GM23338 (cell line): ENCODE measurements at regions not wholly inside any gene's neighbourhood (a gene's known extent, or its start where the extent isn't known, plus 50 kb on each side); places are given as distances from the start of the nearest gene placed in this dataset.

Experiments
- CREB1 ChIP-seq: fragments of 250-450 bp; sonication (Bioruptor Pico); IDR thresholded peaks from 2 replicates; pipeline ENCODE4 v1.5.0; 2020; ENCODE audit warnings: low read depth, mild to moderate bottlenecking, moderate library complexity
- CTCF ChIP-seq, 2 experiments: fragments of 200-600 bp in 1 of 2; sonication (generic) in 1 of 2; conservative IDR thresholded peaks; 2 replicates each; pipeline versions ENCODE4 v1.5.1 to v1.6.1; 2016 to 2017; ENCODE audit warnings: antibody characterized with exemption in 2 of 2, low read depth in 2 of 2, mild to moderate bottlenecking in 2 of 2, moderate library complexity in 1 of 2
- ETS1 ChIP-seq: IDR thresholded peaks from 2 replicates; pipeline ENCODE4 v1.6.1; 2016; ENCODE audit warnings: antibody characterized with exemption
- EZH2 ChIP-seq: fragments of 200-600 bp; sonication (generic); IDR thresholded peaks from one replicate; pipeline ENCODE4 v1.8.0; 2017; ENCODE audit warnings: antibody characterized with exemption, mild to moderate bottlenecking, low read depth; ENCODE audit not compliant: unreplicated experiment
- EZH2phosphoT487 ChIP-seq: fragments of 200-600 bp; sonication (generic); IDR thresholded peaks from one replicate; pipeline ENCODE4 v1.8.1; 2018; ENCODE audit warnings: antibody characterized with exemption; ENCODE audit not compliant: unreplicated experiment
- JUNB ChIP-seq: IDR thresholded peaks from one replicate; pipeline ENCODE4 v1.6.1; 2016; ENCODE audit warnings: antibody characterized with exemption; ENCODE audit not compliant: unreplicated experiment
- NANOG ChIP-seq: IDR thresholded peaks from 2 replicates; pipeline ENCODE4 v1.6.1; 2016; ENCODE audit warnings: antibody characterized with exemption, borderline replicate concordance
- POLR2AphosphoS5 ChIP-seq: IDR thresholded peaks from 2 replicates; pipeline ENCODE4 v1.6.1; 2016; ENCODE audit warnings: antibody characterized with exemption, low read depth
- REST ChIP-seq: IDR thresholded peaks from one replicate; pipeline ENCODE4 v1.6.1; 2018; ENCODE audit warnings: antibody characterized with exemption; ENCODE audit not compliant: unreplicated experiment
- ZNF114 ChIP-seq: fragments of 250-450 bp; sonication (Bioruptor Pico); IDR thresholded peaks from 2 replicates; pipeline ENCODE4 v1.5.0; 2020; ENCODE audit warnings: mild to moderate bottlenecking, moderate library complexity
- ZNF331 ChIP-seq: fragments of 250-450 bp; sonication (Bioruptor Pico); IDR thresholded peaks from 2 replicates; pipeline ENCODE4 v1.5.0; 2020; ENCODE audit warnings: low read depth, mild to moderate bottlenecking, moderate library complexity
- ZNF462 ChIP-seq: fragments of 250-450 bp; sonication (Bioruptor Pico); IDR thresholded peaks from 2 replicates; pipeline ENCODE4 v1.5.0; 2020; ENCODE audit warnings: mild to moderate bottlenecking, moderate library complexity

- TF ChIP-seq CTCF (conservative IDR thresholded peaks at IDR 0.05; ENCODE audit: low read depth in 2 of 2) (no peak), REST (no peak), POLR2AphosphoS5 (no peak), EZH2 (no peak), CREB1 (no peak), EZH2phosphoT487 (no peak), NANOG (peak; percentile 72), ZNF331 (CRISPR knock-in tag) (no peak), JUNB (peak; percentile 86), ETS1 (no peak), ZNF114 (CRISPR knock-in tag) (no peak), ZNF462 (no peak)
These were observed 306.7 kb upstream of the ZNF608 start for GRCh38 chr5:125053179-125053578.
